ENCODE measurements at regions not wholly inside any gene's neighbourhood (a gene's known extent, or its start where the extent isn't known, plus 50 kb on each side); places are given as distances from the start of the nearest gene placed in this dataset.
"Not testable (repeated sequence)": the region's sequence is repeated elsewhere in the genome, so short reads cannot be mapped to it uniquely, and the experiment has no call there.

GRCh38 chr2:12871694-12872315 lies 155.1 kb downstream of the TRIB2 start:
- DNase-seq (ENCODE audit: low read depth, low spot score), result no peak

- DNase-seq (ENCODE audit: low read depth, low spot score), result no peak
These were observed 161.0 kb downstream of the TRIB2 start for GRCh38 chr2:12877761-12878160.

GRCh38 chr2:12879649-12880048 lies 162.9 kb downstream of the TRIB2 start:
- no peak for DNase-seq (ENCODE audit: low read depth, low spot score)

DNA sequence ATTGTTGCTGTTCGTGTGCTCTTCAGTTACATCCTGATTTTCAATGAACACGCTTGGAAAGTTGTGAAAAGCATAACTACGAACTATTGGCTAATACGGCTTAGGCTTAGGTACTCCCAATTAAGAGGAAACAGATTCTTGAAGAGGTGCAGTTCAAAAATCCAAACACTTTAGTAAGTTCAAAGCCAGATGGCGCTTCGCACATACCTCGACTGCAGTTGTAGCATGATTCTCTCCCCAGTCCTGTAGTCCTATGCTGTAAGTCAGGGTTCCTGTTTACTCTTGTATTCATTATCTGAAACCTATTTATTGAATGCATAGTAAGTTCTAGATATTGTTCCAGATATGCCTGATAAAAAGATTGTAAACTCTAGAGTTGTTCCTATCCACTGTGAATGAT lies 165.2 kb downstream of the TRIB2 start:
- no peak for DNase-seq (ENCODE audit: low read depth, low spot score)

DNA sequence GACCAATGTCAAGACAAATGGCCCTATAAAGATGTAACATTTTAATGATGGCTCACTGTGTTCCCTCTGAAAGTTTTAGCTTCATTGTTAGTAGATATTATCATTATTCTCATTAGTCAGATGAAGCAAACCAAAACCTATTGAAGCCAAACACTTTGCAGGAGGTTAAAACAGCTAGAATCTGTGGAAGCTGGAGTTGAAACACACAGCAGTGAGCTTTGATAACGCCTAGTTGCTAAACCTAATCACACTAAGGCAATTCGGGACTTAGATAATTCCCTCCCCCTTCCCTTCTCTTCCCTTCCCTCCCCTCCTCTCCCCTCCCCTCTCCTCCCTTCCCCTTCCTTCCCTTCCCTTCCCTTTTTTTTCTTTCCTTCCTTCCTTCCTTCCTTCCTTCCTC lies 165.7 kb downstream of the TRIB2 start:
- DNase-seq (ENCODE audit: low read depth, low spot score), result no peak

GRCh38 chr2:12883906-12884305 lies 167.2 kb downstream of the TRIB2 start:
- DNase-seq (ENCODE audit: low read depth, low spot score), result no peak

DNA sequence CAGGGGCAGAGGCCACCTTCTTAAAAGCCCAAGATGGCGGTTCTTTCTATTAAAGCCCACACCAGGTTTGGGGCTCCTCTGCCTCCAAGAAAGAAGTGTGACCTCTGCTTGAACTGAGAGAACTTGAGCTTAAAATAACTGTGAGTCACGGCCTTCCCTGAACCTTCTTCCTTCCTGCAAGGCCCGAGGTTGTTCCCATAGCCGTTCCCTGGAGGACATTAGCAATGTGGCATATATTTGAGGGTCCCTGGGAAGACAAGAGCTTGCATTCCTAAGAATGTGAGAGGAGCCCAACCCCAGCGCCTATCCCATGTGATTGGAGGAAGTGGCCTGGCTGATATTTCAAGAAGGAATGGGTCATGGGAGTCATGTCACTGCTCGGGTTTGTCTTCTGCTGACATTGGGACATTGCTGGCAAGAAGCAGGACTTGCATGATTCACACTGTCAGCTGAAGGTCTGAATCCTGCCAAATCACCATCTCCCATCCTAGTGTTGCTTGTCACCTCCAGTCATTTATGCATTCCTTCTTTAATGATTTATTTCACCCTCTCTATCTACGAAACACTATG lies 168.1 kb downstream of the TRIB2 start:
- DNase-seq (ENCODE audit: low read depth, low spot score), result no peak

GRCh38 chr2:12890066-12890465 lies 173.3 kb downstream of the TRIB2 start:
- no peak for DNase-seq (ENCODE audit: low read depth, low spot score)

DNA sequence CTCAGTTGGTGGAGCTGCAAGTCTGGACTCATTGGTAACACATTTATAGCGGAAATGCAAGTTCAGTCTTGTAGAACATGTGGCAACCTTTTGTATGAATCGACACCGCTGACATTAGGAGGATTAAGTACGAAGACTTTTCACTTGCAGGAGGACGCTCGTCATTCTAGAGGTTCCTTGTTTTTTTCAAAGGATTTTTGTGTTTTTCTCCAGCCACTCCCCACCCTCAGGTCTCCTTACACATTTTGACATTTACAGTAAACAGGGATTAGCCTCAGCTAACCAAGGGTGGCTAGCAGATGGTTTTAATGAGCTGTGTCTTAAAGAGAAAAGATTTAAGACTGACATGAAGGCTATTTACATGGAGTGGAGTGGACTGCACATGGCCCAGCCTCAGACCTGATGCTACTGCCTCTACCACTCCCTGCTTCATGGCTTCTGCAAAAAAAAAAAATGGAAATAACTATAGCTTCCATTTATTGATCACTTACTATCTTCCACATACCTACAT lies 173.8 kb downstream of the TRIB2 start:
- DNase-seq (ENCODE audit: low read depth, low spot score), result no peak

- no peak for DNase-seq (ENCODE audit: low read depth, low spot score)
These were observed 178.3 kb downstream of the TRIB2 start for GRCh38 chr2:12895017-12895416.

- DNase-seq (ENCODE audit: low read depth, low spot score), result no peak
These were observed 179.7 kb downstream of the TRIB2 start for GRCh38 chr2:12896318-12896982.

DNA sequence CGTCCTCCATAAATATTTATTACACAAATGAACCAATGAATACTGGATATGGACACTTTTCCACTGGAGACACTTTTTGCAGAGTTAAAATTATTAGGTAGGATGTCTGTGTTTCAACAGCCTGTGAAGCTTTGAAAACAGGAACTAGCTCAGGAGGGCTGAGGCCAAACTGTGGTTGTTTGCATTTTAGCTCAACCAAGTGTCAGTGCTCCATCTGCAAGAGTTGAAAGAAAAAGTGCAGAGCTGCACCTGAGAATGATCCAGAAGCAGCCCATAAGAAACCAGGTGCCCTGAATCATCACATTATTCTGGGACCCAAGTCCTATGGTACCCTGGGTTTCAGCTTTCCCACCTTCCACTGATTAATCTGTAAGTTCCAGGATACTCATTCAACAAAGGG lies 180.4 kb downstream of the TRIB2 start:
- no peak for DNase-seq (ENCODE audit: low read depth, low spot score)

GRCh38 chr2:12903272-12903671 lies 186.5 kb downstream of the TRIB2 start:
- DNase-seq (ENCODE audit: low read depth, low spot score), result no peak

- DNase-seq (ENCODE audit: low read depth, low spot score), result no peak
These were observed 193.7 kb downstream of the TRIB2 start for GRCh38 chr2:12910431-12910830.

DNA sequence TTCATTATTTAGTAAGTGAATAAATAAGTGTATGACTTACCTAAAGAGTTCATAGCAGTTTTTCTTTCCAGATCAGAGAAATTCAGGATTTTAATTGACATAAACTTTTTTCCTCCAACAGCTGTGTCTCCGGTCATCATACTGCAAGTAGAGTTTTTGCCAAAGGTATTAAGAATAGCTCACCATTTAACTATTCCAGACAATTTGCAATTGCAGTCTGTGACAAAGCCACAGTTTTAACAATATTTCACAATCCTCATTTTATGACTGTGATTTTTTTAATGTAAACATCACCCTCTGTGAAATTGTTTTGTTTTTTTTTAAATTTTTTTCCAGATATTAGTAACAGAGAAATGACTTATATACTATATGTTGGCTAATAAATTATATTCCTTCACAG lies 199.1 kb downstream of the TRIB2 start:
- DNase-seq (ENCODE audit: low read depth, low spot score), result no peak

- no peak for DNase-seq (ENCODE audit: low read depth, low spot score)
These were observed 201.6 kb downstream of the TRIB2 start for GRCh38 chr2:12918138-12918834.

DNA sequence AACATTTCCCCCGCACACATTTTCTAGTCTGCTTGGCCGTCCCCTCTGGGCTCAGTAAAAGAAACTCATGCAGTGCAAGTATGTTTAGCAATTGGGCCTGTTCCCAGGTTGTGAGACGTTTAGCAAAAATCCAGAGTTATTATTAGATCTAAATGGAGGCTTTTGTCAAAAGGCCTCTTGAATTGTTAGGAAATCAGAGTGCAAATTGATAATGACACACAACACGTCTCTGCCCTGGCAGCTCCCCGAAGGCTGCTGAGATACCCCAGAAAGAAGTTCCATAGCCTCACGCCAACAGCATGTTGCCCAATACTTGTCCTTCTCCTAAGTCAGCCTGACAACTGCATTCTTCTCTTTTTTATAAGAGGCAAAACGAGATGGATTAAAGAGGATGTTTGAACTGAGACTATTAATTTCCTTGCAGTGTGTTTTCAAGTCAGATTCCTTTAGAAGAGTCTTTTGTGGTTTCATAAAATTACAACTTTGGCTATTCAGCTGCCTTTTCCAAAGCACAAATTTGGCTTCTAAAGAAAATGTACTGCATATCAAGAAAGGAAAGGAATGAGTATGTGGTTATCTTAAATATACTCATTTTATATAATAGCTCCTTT lies 202.2 kb downstream of the TRIB2 start:
- DNase-seq (ENCODE audit: low read depth, low spot score), result no peak

DNA sequence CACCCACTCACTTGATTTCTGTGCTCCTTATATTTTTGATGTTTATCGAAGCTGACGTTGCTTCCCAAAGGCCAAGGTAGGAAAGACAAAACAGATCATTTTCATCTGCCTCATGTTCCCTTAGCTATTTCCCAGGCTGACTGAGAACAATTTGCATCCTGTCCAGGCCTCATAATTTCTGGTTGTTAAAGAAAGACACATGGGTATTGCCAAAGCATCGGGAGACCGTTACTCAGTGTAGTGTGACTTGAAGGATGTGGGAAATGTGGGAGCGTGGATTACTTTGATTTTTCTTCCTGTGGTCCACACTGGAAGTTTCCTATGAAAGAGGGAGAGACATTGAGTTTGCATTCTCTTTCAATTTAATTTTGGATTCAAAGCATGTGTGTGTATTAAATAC lies 204.6 kb downstream of the TRIB2 start:
- DNase-seq (ENCODE audit: low read depth, low spot score), result no peak

GRCh38 chr2:12923907-12924610 lies 207.3 kb downstream of the TRIB2 start:
- no peak for DNase-seq (ENCODE audit: low read depth, low spot score)

DNA sequence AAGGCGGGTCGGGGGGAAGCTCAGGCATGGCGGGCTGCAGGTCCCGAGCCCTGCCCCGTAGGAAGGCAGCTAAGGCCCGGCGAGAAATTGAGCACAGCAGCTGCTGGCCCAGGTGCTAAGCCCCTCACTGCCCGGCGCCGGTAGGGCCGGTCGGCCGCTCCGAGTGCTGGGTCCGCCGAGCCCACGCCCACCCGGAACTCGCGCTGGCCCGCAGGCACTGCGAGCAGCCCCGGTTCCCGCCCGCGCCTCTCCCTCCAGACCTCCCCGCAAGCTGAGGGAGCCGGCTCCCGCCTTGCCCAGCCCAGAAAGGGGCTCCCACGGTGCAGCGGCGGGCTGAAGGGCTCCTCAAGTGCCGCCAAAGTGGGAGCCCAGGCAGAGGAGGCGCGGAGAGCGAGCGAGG lies 209.9 kb downstream of the TRIB2 start:
- not testable (repeated sequence) for DNase-seq (ENCODE audit: low read depth, low spot score)

- DNase-seq (ENCODE audit: low read depth, low spot score), result no peak
These were observed 211.6 kb downstream of the TRIB2 start for GRCh38 chr2:12928197-12928774.

Measured in ELF-1 (cell line).